LNCAP (cell line): ENCODE measurements at regions not wholly inside any gene's neighbourhood (a gene's known extent, or its start where the extent isn't known, plus 50 kb on each side); places are given as distances from the start of the nearest gene placed in this dataset.
A peak's percentile ranks its signal among the peaks of the same experiment; 100 is the strongest.

Experiments used
- CTCF ChIP-seq: fragments of 450-650 bp; IDR thresholded peaks from 2 replicates; pipeline ENCODE4 v1.5.1; 2017; ENCODE audit warnings: mild to moderate bottlenecking

GRCh38 chr3:18771931-18772330 lies 346.8 kb upstream of the SATB1 start:
- no peak for TF ChIP-seq CTCF

DNA sequence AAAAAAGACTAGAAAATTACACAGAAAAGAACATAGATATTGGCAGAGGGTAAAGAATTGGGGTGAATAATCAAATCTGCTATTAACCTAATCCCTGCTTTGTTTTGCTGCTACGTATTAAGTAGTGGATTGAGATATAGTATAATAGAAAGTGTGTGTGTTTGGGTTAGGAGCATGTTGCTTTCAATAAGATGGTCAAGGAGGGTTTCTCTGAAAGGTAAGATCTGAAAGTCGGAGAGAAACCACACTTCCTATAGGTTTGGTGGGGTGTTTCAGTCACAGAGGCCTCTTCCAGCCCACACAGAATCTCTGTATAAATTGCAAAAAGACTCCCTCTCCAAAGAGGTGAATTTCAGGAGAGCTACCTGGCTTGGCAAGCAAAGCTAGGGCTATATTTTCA lies 345.7 kb upstream of the SATB1 start:
- no peak for TF ChIP-seq CTCF

- no peak for TF ChIP-seq CTCF
Measured at GRCh38 chr3:18767756-18768303, 342.7 kb upstream of the SATB1 start.

DNA sequence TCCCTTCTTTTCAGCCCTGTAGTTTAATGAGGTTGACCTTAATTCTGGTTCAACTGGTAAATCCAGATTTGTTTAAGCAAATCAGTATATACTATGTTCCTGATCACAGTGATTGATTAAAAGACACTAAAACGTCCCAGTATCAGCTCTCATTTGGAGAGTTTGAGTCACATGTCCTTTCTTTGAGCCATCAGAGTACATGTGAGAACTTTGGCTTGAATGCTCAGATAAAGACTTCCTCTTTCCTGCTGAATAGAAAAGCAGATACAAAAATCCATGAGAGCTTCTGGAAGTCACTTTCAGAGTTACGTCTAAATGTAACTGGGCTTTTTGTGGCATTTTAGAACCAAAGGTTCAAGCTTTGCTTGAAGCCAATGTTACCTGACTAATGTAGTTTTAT lies 341.8 kb upstream of the SATB1 start:
- no peak for TF ChIP-seq CTCF

- TF ChIP-seq CTCF = no peak
Measured at GRCh38 chr3:18765662-18766061, 340.5 kb upstream of the SATB1 start.

GRCh38 chr3:18765161-18765560 lies 340.0 kb upstream of the SATB1 start:
- TF ChIP-seq CTCF = no peak

DNA sequence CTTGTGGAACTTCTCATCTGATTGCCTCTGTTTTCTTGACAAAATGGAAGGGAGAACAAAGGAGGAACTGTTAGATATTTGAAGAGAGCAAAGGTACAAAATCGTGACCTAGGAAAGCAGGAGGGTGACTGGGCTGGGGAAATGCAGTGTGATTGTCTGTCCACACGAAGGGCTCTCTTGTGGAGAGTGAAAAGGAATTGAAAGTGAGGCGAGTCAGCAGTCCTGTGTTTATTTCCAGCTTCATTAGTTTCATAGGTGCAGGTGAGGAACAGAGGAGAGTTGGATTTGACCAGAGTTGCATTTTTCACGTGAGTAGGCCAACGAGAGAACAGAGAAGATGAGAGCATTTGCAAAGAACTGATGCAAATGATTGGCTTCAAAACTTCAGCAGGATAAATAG lies 336.4 kb upstream of the SATB1 start:
- TF ChIP-seq CTCF = no peak

DNA sequence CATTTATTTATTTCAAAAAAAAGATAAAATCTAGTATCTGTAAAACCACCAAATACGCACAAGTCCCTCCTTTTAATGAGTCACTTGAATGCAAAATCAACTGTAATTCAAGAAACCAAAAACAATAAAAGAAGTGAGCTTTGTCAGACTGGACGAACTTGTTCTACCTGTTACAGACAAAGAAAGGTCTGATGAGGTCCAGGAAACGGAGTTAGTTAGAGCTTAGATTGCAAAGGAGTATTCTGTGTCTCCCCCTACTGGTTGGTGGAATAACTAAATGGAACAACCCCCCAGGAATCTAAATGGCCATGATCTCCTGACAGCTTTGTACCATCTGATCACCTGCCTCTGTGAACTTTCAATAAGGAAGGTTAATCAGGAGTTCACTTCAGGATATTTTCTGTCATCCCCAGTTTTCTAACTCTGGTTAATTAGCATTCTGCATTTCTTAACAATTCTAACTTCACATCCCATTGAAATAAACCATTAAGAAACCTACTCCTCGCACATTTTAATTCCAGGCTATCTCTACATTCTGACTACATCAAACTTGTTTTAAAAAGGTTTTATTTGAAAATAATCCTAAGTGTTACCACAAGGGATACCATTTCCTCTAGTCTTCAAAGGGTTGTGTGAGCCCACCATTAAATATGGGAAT lies 333.0 kb upstream of the SATB1 start:
- peak; percentile 80 for TF ChIP-seq CTCF
